Stimulated activated CD4-positive, alpha-beta T cell treated with anti-CD3 and anti-CD28 coated beads, Interleukin-1b, Interleukin-23, amount 100 ng/mL, for 4 hours (primary cell): ENCODE measurements at regions not wholly inside any gene's neighbourhood (a gene's known extent, or its start where the extent isn't known, plus 50 kb on each side); places are given as distances from the start of the nearest gene placed in this dataset.

Experiments used
- DNase-seq, 2 donors: peaks; one replicate each; pipeline ENCODE4 v3.0.0-alpha.2; 2020; ENCODE audit warnings: low read depth in 2 of 2

DNA sequence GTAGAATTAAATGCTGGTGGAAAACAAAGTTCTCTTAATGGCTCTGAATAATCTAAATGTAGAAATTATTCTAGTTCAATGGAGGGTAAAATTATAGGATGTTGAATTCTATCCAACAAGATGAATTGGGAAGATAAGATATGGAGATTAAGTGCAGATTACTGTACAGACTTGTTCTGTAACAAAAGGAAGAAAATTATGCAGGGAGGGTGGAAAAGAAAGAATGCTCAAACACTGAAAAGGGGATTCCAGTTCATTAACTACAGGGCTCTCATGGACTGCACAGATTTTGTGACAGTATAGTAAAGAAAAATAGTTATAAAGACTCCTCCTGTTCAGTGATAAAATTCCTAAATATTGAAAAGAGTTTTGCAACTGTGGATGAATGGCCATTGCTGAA, 1794.0 kb upstream of the PCDH7 start:
- no peak for DNase-seq

DNA sequence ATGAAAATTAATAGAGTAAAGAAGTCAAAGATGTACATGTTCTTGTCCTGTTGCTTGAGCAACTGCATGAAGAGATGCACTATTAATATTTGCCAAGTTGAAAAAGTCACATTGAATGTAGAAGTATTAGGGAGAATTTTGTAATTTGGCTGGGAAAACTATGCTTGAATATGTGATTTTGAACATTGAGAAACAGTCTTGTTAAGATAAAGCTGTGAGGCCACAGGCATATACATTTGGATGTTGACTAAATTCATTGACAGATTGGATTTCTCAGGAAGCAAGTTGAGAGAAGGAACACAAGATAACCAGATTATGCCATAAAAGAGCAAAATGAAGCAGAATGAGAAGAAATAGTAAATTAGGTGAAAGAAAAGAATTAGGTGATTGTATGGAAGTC, 1777.5 kb upstream of the PCDH7 start:
- no peak for DNase-seq

DNA sequence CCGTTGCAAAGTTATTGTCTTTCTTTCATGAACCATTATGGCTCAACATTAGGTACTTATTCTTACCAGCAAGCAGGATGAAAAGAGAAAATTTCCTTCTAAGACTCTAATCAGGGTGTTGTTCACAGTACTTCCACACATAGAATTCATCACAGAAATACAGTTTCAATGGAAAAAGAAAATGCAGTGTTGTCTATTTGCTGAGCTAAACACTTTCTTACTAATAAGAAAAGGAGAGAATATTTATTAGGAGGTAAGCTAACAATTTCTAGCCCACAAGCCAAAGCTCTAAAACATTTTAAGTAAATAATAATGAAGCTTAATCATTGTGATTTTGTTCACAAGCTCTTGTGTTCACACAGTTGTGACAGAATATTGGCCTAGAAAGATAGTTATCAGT, 1772.8 kb upstream of the PCDH7 start:
- DNase-seq, result no peak

DNA sequence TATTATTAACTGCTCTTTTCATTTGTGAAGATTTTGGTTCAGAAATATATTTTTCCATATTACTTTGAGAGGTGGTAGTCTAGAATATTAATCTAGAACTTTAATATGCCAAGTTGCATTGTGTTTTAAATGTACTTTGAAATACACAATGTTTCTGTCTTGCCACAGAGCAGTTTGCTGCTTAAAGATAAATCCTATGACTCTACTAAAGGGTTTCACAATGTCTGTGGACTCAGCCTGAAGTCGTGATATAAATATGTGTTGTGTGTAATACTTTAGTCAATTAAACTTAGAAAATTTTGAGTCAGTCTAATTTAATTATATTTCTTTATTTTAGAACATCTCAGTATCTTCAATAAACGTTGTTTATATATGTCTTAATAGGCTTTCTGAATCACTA, 1771.7 kb upstream of the PCDH7 start:
- no peak for DNase-seq

DNA sequence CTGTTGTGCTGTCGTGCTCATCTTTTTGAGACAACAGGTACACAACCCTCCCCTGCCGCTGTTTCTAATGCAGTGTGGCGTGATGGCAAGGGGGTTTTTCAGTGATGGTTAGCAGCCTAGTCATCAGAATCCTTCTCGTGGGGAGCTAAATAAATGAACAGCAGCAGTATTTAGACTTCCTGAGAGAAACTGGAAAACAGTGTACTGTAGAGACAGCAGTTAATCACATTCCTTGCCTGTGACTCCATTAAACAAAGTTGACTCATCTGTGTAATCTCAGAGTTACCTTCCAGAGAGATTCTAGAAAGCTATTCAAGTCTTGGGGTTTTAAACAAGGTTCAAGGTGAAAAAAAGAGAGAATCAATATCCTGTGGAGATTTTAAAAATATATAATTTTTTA, 1753.2 kb upstream of the PCDH7 start:
- DNase-seq, result no peak

DNA sequence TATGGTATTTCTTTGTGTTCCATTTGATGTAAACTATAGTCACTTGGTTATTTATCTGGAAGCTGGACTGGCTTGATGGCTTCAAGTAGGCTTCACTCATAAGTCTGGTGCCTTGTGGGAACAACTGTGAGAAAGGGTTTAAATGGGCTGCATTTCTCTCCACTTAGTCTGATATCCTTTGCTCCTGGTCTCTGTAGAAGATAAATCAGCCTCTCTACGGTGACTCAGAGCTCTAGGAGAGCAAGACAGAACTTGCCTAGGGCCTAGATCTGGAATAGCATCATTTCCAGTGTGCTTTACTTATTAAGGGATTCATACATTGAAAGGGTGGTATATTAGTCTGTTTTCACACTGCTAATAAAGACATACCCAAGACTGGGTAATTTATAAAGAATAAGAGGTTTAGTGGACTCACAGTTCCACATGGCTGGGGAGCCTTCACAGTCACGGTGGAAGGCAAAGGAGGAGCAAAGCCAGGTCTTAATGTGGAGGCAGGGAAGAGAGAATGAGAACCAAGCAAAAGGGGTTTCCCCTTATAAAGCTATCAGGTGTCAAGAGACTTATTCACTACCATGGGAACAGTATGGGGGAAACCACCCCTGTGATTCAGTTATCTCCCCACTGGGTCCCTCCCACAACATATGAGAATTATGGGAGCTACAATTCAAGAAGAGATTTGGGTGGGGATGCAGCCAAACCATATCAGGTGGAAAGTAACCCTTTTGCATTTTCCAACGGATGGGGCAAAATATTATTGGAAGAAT, 1746.4 kb upstream of the PCDH7 start:
- no peak for DNase-seq

DNA sequence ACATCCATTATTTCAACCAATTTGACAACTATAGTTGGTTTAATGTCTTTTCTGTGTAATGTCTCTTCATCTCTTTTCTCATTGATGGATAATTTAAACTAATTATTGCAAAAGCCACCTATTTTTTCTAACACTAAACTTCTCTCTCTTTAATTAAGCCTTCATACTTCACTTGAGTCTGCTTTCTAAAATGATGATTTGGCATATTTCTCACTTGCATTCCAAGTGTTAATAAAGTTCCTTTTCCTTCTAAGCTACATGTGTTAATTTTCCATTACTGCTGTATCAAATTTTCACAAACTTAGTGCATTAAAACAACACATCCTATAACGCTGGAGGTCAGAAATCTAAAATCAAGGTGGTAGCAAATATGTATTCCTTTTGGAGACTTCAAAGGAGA, 1743.8 kb upstream of the PCDH7 start:
- DNase-seq, result no peak

DNA sequence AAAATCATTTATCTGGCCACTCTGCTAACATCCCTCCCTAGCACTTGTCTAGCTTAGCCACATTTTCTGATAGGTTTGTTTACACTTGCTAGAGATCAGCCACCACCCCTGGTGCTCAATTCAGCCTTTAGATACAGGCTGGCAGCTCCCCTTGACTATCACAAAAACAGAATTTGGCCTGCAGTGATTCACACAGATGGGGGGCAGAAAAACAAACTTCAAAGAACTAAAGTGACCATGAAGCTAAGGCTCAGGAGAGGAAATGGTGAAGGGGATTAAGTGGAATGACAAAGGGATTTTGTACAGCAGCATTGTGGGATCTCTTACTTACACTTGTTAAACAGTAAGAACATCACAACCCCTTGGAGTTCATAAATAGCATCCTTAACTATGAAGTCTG, 1718.0 kb upstream of the PCDH7 start:
- no peak for DNase-seq

DNA sequence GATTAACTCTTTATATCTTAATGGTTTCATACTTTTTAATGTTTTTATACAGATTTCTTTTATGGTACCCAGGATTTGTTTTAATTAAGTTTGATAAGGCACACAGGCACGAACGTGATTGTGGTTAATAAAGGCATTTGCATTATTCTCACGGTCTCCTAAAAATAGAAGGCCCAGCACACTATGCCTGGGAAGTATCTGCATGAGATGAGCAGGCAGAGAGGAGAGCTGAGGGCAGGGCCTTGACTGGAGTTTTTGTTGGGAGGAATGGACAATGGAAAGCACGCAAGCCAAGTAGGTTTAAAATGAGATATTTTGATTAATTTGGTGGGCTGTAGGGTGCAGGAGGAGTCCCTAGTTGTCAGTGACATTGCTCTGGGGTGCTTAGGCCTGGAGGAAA, 1714.3 kb upstream of the PCDH7 start:
- DNase-seq, result no peak

DNA sequence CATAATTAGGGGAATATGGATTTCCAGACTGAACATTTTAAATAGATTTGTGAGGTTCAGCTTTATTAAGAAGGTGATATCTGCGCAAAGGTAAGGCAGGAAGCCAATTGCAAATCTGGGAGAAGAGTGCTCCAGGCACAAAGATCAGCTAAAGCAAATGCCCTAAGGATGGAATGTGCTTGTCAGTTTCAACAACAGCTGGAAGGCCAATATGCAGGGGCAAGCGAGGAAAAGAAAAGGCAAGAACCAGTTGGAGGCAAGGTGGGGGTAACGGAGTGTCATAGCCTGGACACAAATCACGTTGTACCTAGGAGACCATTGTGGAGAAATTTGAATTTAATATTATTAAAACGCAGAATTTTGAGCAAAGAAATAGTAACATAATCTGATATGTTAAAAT, 1710.3 kb upstream of the PCDH7 start:
- no peak for DNase-seq

DNA sequence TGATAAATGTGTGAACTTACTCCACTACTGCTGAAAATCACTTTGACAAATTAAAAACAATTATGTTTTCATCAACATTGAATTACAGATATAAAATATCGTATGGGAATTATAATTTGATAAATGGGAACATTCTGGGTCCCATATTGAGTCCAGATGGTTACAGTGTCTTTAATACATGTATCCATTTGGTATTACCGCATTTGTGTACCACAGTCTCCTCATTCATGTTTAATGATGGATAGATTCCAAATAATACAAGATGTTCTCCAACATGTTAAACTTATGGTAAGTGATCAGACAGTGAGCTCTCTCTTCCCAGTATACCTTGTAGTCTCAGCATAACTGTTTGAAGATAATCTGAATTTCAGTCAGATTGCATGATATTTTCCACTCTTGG, 1706.8 kb upstream of the PCDH7 start:
- DNase-seq, result no peak

DNA sequence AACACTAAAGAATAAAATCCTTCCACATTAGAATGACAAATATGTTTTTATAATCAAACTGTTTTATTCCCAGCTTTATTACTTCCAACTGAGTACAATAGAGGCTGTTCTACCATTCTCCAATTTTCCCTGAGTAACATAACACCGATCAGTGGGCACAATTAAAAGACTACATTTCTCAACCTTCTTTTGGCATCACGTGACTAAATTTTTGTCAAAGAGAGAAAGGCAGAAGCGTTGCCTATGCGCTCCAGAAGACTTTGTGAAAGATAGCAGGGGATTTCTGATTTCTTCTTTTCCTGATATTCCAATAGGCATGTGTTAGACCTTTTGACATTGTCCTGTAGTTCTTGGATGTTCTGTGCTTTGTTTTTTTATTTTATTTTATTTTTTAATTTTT, 1705.6 kb upstream of the PCDH7 start:
- no peak for DNase-seq

DNA sequence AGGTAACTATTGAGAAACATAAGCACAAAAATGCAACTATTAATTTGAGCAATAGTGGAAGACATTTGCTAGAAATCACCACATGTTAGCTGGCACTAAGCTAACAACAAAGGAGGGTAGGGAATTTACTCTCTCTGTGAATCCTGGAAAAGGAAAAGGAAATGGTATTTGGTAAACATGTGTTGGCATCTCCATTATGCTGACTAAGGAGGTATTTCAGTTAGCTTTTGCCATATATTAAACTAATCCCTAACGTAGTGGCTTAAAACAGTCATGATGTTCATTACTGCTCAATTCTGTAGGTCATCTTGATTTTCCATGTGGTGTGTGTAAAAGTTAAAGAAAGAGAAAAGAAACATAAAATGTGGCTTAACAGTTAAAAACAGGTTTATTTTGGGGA, 1686.5 kb upstream of the PCDH7 start:
- DNase-seq, result no peak

DNA sequence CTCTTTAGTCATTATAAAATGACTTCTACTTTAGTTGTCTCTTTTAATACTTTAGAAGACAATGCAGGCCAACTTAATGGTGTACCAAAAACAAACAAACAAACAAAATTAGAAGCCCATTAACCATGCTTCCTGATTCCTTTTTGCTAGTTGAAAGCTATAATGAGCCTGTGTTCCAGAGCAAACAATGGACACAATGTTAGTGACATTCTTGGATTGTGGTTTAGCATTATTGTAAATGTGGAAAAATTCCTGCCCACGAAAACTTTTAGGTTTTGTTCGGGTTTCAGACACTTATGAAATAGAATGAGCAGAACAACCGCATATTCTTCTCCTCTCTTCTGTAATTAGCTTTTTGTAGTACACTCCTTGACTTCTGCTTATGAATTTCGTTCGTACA, 1682.7 kb upstream of the PCDH7 start:
- no peak for DNase-seq

DNA sequence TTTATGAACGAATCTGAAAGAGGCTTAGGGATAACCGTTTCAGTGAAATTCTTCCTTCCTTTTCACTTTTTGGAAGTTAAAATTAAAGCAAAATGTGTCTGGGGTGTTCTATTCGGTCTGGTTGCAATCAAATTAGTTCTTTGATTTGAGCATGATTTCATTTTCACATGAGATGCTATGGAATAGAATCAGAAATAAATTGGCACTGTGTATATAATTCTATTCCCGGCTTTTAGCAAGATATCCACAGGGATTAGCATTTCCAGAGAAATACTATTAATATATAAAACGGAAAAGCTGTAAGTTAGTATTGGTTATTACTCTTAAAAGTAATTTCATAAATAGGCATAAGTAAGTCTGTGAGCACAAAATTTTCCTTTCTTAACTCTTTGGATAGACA, 1676.8 kb upstream of the PCDH7 start:
- no peak for DNase-seq

DNA sequence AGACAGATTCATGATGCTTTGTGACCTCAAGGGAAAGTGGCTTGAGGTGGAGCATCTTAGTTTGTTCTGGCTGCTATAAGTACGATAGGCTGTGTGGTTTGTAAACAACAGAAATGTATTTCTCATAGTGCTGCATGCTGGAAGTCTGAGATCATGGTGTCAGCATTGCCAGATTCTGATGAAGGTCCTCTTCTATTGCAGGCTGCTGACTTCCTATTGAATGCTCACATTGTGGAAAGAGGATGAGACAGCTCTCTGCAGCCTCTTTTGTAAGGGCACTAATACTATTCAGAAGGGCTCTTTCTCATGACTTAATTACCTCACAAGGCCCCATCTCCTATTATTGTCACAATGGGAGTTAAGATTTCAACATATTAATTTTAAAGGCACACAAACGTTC, 1674.0 kb upstream of the PCDH7 start:
- DNase-seq, result no peak

DNA sequence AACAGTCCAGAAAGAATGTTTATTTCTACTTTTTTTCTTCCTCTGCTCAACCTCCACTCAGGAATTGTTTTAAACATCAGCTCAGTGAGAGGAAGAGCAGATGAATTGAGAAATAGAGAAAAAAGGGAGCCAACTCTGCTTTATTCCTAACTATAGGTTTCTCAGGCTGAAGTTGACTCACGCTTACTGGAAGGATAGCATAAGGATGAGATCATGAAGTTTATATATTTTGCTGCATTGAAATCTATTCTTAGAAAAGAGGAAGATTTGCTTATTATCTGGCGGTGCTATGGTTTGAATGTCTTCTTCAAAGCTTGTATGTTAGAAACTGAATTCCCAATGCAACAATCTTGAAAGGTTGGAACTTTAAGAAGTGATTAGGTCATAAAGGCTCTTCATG, 1673.4 kb upstream of the PCDH7 start:
- DNase-seq, result no peak

DNA sequence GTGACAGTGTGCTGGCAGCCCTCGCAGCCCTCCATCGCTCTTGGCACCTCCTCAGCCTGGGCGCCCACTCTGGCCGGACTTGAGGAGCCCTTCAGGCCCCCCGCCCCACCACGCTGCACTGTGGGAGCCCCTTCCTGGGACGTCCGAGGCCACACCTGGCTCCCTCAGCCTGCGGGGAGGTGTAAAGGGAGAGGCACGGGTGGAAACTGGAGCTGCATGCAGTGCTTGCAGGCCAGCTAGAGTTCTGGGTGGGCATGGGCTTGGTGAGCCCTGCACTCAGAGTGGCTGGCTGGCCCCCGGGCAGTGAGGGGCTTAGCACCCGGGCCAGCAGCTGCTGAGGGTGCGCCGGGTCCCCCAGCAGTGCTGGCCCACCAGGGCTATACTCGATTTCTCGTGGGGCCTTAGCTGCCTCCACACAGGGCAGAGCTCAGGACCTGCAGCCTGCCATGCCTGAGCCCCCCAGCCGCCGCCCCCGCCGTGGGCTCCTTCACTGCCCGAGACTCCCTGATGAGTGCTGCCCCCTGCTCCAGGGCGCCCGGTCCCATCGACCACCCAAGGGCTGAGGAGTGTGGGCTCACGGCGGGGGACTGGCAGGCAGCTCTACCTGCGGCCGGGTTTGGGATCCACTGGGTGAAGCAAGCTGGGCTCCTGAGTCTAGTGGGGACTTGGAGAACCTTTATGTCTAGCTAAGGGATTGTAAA, 1672.7 kb upstream of the PCDH7 start:
- no peak for DNase-seq

DNA sequence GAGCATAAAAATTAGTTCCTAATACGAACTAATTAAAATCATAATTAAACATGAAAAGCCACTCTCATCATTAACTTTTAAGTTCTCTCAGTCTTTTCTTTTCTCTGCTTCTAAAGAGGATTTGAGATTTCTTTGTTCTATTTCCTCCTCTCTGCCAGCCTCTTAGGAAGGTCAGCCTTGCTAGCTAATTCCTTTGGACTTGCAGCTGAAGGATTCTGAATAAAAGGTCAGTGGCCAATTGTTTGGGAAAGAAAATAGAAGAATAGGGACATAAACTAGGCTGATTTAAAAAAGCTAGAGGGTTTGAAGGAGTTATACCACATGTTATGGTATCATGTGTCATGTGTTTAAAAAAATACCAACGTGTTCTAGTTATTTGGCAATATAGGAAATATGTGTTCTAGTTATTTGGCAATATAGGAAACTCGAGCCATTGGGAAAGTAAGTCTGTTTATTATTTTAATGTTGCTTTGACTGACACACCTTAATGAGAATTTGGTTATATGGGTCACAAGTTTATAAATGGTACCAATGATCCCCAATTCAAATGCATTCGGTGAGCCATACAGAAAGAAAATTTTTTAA, 1668.7 kb upstream of the PCDH7 start:
- DNase-seq, result no peak

DNA sequence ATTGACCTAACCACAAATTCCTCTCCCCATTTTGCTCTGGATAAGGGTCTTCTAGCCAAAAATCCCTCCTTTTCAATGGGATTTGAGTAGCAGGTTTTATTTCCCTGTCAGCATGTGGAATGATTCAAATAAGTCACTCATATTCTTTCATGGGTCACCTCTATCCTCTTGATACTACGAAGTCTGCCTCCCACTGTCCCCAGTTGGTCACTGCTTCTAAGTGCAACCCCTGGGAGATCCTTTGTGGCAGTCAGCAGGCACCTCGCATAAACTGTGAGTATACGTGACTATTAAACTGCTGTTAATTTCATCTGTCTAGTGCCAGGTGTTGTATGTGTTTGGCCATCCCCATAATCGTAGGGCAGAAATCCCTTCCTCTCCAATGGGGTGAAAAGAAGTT, 1667.9 kb upstream of the PCDH7 start:
- DNase-seq, result no peak

DNA sequence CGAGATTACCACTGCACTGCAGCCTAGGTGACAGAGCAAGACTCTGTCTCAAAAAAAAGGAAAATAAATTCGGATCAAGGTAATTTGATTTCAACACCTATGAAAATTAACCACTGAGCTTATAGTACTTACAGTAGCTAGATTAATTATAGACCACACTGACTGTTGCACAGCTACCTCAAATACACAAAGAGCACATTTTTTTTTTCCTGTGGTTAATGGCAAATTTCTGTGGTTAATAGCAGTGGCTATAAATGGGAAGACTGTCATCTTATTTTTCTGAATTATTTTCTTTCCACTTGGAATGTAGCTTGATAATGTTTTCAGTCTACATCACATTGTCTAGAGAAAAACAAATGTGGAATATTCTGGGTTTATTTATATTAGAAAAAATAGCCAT, 1661.6 kb upstream of the PCDH7 start:
- no peak for DNase-seq

DNA sequence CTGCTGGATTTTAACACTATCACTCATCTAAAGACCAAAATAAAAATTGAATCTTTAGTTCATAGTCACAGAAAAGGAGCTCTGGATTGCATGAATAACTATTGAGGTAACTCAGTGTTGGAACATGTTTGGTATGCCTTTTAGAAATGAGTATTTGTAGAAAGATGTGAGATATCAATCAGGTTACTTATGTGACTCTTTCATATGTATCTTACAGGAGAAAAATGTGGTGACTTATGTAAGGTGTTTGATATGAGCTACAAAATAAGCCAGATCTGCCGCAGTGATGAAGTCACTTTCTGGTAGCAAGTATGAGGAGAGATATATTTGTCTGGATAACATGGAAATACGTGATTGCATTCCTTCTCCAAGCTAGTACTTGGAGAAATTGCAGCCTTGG, 1653.3 kb upstream of the PCDH7 start:
- DNase-seq, result no peak

DNA sequence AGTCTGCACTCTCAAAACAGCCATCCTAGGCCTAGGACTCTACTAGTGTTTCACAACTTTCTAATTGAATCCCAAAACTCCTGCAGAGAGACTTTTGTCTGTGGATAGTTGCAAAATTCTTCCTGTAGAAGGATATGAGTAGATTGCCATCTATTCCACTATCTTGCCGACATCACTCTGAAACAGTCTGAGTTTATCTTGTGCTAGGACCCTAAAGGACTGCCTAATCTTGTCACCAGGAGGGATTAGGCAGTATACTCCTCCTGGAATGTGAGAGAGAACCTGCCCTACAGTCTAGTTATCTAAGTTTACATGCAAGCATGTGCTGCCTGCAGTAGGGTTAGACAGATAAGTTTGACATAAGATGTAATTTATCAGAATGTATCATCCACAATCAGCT, 1646.6 kb upstream of the PCDH7 start:
- no peak for DNase-seq
